ENCODE measurements at regions not wholly inside any gene's neighbourhood (a gene's known extent, or its start where the extent isn't known, plus 50 kb on each side); places are given as distances from the start of the nearest gene placed in this dataset.

DNA sequence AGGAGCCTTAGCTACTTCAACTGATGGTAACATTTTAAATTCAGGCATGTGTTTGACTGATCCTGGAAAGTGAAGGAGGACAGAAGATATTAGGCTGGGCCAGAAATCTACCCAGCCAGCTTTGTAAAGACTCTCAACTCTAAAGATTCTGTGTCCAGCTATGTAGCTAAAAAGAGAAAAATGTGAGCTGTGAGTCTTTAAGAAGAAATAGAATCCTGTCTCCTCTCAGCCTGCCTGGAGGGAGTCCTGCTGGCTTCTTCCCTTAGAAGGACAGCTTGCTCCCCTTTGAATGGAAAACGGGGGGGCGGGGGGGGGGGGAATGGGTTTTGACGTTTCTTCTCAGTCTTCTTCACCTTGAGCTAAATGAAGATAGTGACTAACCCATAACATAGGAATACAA, 54.3 kb upstream of the INTU start:
- TF ChIP-seq, protein P1, sequence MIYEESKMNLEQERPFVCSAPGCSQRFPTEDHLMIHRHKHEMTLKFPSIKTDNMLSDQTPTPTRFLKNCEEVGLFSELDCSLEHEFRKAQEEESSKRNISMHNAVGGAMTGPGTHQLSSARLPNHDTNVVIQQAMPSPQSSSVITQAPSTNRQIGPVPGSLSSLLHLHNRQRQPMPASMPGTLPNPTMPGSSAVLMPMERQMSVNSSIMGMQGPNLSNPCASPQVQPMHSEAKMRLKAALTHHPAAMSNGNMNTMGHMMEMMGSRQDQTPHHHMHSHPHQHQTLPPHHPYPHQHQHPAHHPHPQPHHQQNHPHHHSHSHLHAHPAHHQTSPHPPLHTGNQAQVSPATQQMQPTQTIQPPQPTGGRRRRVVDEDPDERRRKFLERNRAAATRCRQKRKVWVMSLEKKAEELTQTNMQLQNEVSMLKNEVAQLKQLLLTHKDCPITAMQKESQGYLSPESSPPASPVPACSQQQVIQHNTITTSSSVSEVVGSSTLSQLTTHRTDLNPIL (CRISPR knock-in tag; IDR thresholded peaks at IDR 0.05; ENCODE audit: low read depth): no peak
- TF ChIP-seq ESRRG (CRISPR knock-in tag; IDR thresholded peaks at IDR 0.05) (no peak), PPARA (CRISPR knock-in tag; IDR thresholded peaks at IDR 0.05; ENCODE audit: borderline replicate concordance) (no peak), SNAI2 (CRISPR knock-in tag; IDR thresholded peaks at IDR 0.05) (no peak), TOX (CRISPR knock-in tag; IDR thresholded peaks at IDR 0.05; ENCODE audit: borderline replicate concordance) (no peak), ZNF565 (CRISPR knock-in tag; conservative IDR thresholded peaks at IDR 0.05; ENCODE audit: low read depth) (no peak), ZC3H10 (CRISPR knock-in tag; IDR thresholded peaks at IDR 0.05) (no peak), CSDC2 (CRISPR knock-in tag; IDR thresholded peaks at IDR 0.05) (no peak), GLIS3 (CRISPR knock-in tag; IDR thresholded peaks at IDR 0.05) (no peak), BACH2 (CRISPR knock-in tag; IDR thresholded peaks at IDR 0.05; ENCODE audit: borderline replicate concordance) (no peak), RARB (CRISPR knock-in tag; IDR thresholded peaks at IDR 0.05) (no peak), ISL1 (CRISPR knock-in tag; IDR thresholded peaks at IDR 0.05) (no peak)
- no peak for ATAC-seq

DNA sequence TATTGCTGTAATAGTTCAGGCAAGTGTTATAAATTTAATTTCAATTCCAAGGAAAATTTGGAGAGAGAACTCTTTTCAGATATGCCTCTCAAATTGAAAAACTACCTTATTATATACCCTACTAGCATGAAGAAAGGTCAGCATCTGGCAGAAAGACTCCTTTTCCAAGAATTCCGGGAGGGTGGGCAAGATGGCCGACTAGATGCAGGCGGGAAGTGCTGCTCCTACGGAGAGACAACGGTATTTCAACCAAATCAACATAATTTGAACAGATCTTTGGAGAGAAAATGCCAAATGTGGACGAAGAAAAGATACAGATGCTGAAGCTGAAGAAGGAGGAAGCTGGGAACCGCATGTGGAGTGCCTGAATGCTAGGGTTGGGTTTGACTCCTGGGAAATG, 53.8 kb upstream of the INTU start:
- TF ChIP-seq ZNF8 (CRISPR knock-in tag; IDR thresholded peaks at IDR 0.05): no peak
- TF ChIP-seq, protein P2, sequence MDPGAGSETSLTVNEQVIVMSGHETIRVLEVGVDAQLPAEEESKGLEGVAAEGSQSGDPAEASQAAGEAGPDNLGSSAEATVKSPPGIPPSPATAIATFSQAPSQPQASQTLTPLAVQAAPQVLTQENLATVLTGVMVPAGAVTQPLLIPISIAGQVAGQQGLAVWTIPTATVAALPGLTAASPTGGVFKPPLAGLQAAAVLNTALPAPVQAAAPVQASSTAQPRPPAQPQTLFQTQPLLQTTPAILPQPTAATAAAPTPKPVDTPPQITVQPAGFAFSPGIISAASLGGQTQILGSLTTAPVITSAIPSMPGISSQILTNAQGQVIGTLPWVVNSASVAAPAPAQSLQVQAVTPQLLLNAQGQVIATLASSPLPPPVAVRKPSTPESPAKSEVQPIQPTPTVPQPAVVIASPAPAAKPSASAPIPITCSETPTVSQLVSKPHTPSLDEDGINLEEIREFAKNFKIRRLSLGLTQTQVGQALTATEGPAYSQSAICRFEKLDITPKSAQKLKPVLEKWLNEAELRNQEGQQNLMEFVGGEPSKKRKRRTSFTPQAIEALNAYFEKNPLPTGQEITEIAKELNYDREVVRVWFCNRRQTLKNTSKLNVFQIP (CRISPR knock-in tag; IDR thresholded peaks at IDR 0.05; ENCODE audit: borderline replicate concordance, low read depth): no peak
- TF ChIP-seq ZNF70 (CRISPR knock-in tag; IDR thresholded peaks at IDR 0.05): no peak
- no peak for TF ChIP-seq TOX (CRISPR knock-in tag; IDR thresholded peaks at IDR 0.05; ENCODE audit: borderline replicate concordance)
- TF ChIP-seq PPARA (CRISPR knock-in tag; IDR thresholded peaks at IDR 0.05; ENCODE audit: borderline replicate concordance): no peak
- TF ChIP-seq OSR1 (CRISPR knock-in tag; IDR thresholded peaks at IDR 0.05): no peak
- no peak for TF ChIP-seq RARB (CRISPR knock-in tag; IDR thresholded peaks at IDR 0.05)
- no peak for TF ChIP-seq GLIS3 (CRISPR knock-in tag; IDR thresholded peaks at IDR 0.05)
- no peak for ATAC-seq

- ATAC-seq: no peak
These were observed 52.9 kb upstream of the INTU start for GRCh38 chr4:127579821-127580220.

DNA sequence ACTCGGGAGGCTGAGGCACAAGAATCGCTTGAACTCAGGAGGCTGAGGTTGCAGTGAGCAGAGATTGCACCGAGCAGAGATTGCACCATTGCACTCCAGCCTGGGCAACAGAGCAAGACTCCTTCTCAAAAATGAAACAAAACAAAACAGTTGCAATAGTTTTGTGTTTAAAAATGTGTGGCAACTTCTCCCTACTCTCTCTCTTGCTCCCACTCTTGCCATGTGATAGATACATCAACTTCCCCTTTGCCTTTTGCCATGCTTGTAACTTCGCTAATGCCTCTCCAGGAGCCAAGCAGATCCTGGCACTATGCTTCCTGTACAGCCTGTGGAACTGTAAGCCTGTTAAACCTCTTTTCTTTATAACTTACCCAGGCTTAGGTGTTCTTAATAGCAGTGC, 52.5 kb upstream of the INTU start:
- ATAC-seq: no peak
- TF ChIP-seq ZFP3 (CRISPR knock-in tag; IDR thresholded peaks at IDR 0.05) (no peak), ZNF565 (CRISPR knock-in tag; conservative IDR thresholded peaks at IDR 0.05; ENCODE audit: low read depth) (no peak), ZC3H10 (CRISPR knock-in tag; IDR thresholded peaks at IDR 0.05) (no peak), CSRNP3 (CRISPR knock-in tag; IDR thresholded peaks at IDR 0.05) (no peak), ISL1 (CRISPR knock-in tag; IDR thresholded peaks at IDR 0.05) (no peak), ZNF8 (CRISPR knock-in tag; IDR thresholded peaks at IDR 0.05) (no peak), OSR1 (CRISPR knock-in tag; IDR thresholded peaks at IDR 0.05) (no peak), CSDC2 (CRISPR knock-in tag; IDR thresholded peaks at IDR 0.05) (no peak), ARNTL (CRISPR knock-in tag; IDR thresholded peaks at IDR 0.05; ENCODE audit: borderline replicate concordance, low read depth) (no peak), ZNF70 (CRISPR knock-in tag; IDR thresholded peaks at IDR 0.05) (no peak)
- TF ChIP-seq, protein P3, sequence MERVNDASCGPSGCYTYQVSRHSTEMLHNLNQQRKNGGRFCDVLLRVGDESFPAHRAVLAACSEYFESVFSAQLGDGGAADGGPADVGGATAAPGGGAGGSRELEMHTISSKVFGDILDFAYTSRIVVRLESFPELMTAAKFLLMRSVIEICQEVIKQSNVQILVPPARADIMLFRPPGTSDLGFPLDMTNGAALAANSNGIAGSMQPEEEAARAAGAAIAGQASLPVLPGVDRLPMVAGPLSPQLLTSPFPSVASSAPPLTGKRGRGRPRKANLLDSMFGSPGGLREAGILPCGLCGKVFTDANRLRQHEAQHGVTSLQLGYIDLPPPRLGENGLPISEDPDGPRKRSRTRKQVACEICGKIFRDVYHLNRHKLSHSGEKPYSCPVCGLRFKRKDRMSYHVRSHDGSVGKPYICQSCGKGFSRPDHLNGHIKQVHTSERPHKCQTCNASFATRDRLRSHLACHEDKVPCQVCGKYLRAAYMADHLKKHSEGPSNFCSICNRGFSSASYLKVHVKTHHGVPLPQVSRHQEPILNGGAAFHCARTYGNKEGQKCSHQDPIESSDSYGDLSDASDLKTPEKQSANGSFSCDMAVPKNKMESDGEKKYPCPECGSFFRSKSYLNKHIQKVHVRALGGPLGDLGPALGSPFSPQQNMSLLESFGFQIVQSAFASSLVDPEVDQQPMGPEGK (CRISPR knock-in tag; IDR thresholded peaks at IDR 0.05; ENCODE audit: borderline replicate concordance): no peak
- TF ChIP-seq, protein P1 (CRISPR knock-in tag; IDR thresholded peaks at IDR 0.05; ENCODE audit: low read depth): no peak

More at GRCh38 chr4:127579821-127580220, 52.9 kb upstream of the INTU start:
- TF ChIP-seq CSRNP3 (CRISPR knock-in tag; IDR thresholded peaks at IDR 0.05): no peak
